ENCODE measurements at regions not wholly inside any gene's neighbourhood (a gene's known extent, or its start where the extent isn't known, plus 50 kb on each side); places are given as distances from the start of the nearest gene placed in this dataset.

GRCh38 chr13:103758222-103758621 is 692.0 kb upstream of the SLC10A2 start:
- Histone ChIP-seq H3K4me1 (ENCODE audit: control insufficient read depth, extremely low read depth, insufficient read depth, low read length) (no peaks in the 10 kb centered on the region), H3K36me3 (ENCODE audit: control insufficient read depth, insufficient read depth, low read length) (no peaks in the 10 kb centered on the region), H3K79me2 (ENCODE audit: control insufficient read depth, insufficient read depth, low read length) (no peaks in the 10 kb centered on the region), H3K4me2 (ENCODE audit: extremely low read depth, insufficient read depth, low read length) (no peak overlapping the region), H3K27me3 (ENCODE audit: control insufficient read depth, insufficient read depth, low read length) (no peaks in the 10 kb centered on the region), H3K27ac (ENCODE audit: insufficient read depth, low read length) (no peak overlapping the region), H3K9ac (ENCODE audit: insufficient read depth, low read length) (no peak overlapping the region), H3K9me3 (ENCODE audit: control insufficient read depth, insufficient read depth, low read depth, low read length) (no peaks in the 10 kb centered on the region), H2AFZ (ENCODE audit: low read length) (no peak overlapping the region), H3K4me3 (replicated peaks in 1 of 4; ENCODE audit: control extremely low read depth in 1 of 4, insufficient read depth in 1 of 4, low read depth in 3 of 4, low read length in 4 of 4) (no peak overlapping the region), H4K20me1 (ENCODE audit: control insufficient read depth, extremely low read depth, insufficient read depth, low read length) (no peaks in the 10 kb centered on the region)
- no peak for TF ChIP-seq CTCF (conservative IDR thresholded peaks at IDR 0.05 in 1 of 2, IDR thresholded peaks at IDR 0.05 in 1 of 2; ENCODE audit: low read depth in 1 of 2, low read length in 2 of 2)
- TF ChIP-seq EZH2 (IDR thresholded peaks at IDR 0.05; ENCODE audit: low read length, missing control alignments) = no peak
- DNase-seq (ENCODE audit: low read depth in 2 of 2) = no peak

- no peak for TF ChIP-seq CTCF (conservative IDR thresholded peaks at IDR 0.05 in 1 of 2, IDR thresholded peaks at IDR 0.05 in 1 of 2; ENCODE audit: low read depth in 1 of 2, low read length in 2 of 2)
- TF ChIP-seq EZH2 (IDR thresholded peaks at IDR 0.05; ENCODE audit: low read length, missing control alignments) = no peak
- H3K4me1 ChIP-seq (ENCODE audit: control insufficient read depth, extremely low read depth, insufficient read depth, low read length) = no peaks in the 10 kb centered on the region
Measured at GRCh38 chr13:103757361-103757760, 691.1 kb upstream of the SLC10A2 start.

GRCh38 chr13:103754783-103755182 is 688.6 kb upstream of the SLC10A2 start:
- DNase-seq (ENCODE audit: low read depth in 2 of 2) = no peak
- Histone ChIP-seq H3K4me3 (replicated peaks in 1 of 4; ENCODE audit: control extremely low read depth in 1 of 4, insufficient read depth in 1 of 4, low read depth in 3 of 4, low read length in 4 of 4) (no peak overlapping the region), H3K79me2 (ENCODE audit: control insufficient read depth, insufficient read depth, low read length) (no peaks in the 10 kb centered on the region), H3K4me2 (ENCODE audit: extremely low read depth, insufficient read depth, low read length) (no peak overlapping the region), H3K4me1 (ENCODE audit: control insufficient read depth, extremely low read depth, insufficient read depth, low read length) (no peaks in the 10 kb centered on the region), H3K27ac (ENCODE audit: insufficient read depth, low read length) (no peak overlapping the region), H3K36me3 (ENCODE audit: control insufficient read depth, insufficient read depth, low read length) (no peaks in the 10 kb centered on the region), H3K9ac (ENCODE audit: insufficient read depth, low read length) (no peak overlapping the region), H3K9me3 (ENCODE audit: control insufficient read depth, insufficient read depth, low read depth, low read length) (no peaks in the 10 kb centered on the region), H3K27me3 (ENCODE audit: control insufficient read depth, insufficient read depth, low read length) (no peaks in the 10 kb centered on the region), H4K20me1 (ENCODE audit: control insufficient read depth, extremely low read depth, insufficient read depth, low read length) (no peaks in the 10 kb centered on the region), H2AFZ (ENCODE audit: low read length) (no peak overlapping the region)
- TF ChIP-seq EZH2 (IDR thresholded peaks at IDR 0.05; ENCODE audit: low read length, missing control alignments) (no peak), CTCF (conservative IDR thresholded peaks at IDR 0.05 in 1 of 2, IDR thresholded peaks at IDR 0.05 in 1 of 2; ENCODE audit: low read depth in 1 of 2, low read length in 2 of 2) (no peak)

More at GRCh38 chr13:103757361-103757760, 691.1 kb upstream of the SLC10A2 start:
- Histone ChIP-seq H3K27me3 (ENCODE audit: control insufficient read depth, insufficient read depth, low read length) (no peaks in the 10 kb centered on the region), H3K27ac (ENCODE audit: insufficient read depth, low read length) (no peak overlapping the region), H4K20me1 (ENCODE audit: control insufficient read depth, extremely low read depth, insufficient read depth, low read length) (no peaks in the 10 kb centered on the region), H2AFZ (ENCODE audit: low read length) (no peak overlapping the region), H3K9ac (ENCODE audit: insufficient read depth, low read length) (no peak overlapping the region), H3K36me3 (ENCODE audit: control insufficient read depth, insufficient read depth, low read length) (no peaks in the 10 kb centered on the region), H3K9me3 (ENCODE audit: control insufficient read depth, insufficient read depth, low read depth, low read length) (no peaks in the 10 kb centered on the region), H3K79me2 (ENCODE audit: control insufficient read depth, insufficient read depth, low read length) (no peaks in the 10 kb centered on the region), H3K4me2 (ENCODE audit: extremely low read depth, insufficient read depth, low read length) (no peak overlapping the region), H3K4me3 (replicated peaks in 1 of 4; ENCODE audit: control extremely low read depth in 1 of 4, insufficient read depth in 1 of 4, low read depth in 3 of 4, low read length in 4 of 4) (no peak overlapping the region)
- no peak for DNase-seq (ENCODE audit: low read depth in 2 of 2)
